MM.1S (cell line): ENCODE measurements at regions not wholly inside any gene's neighbourhood (a gene's known extent, or its start where the extent isn't known, plus 50 kb on each side); places are given as distances from the start of the nearest gene placed in this dataset.

Source experiments
- CTCF ChIP-seq: fragments of 300-600 bp; sonication (generic); IDR thresholded peaks from 2 replicates; pipeline ENCODE4 v1.5.1; 2016; ENCODE audit warnings: antibody characterized with exemption, low read length, mixed read lengths
- EZH2 ChIP-seq: fragments of 300-600 bp; sonication (generic); optimal IDR thresholded peaks from 2 replicates; pipeline ENCODE3; 2017; ENCODE audit warnings: low read depth, mild to moderate bottlenecking, antibody characterized with exemption, low read length, mixed read lengths

- TF ChIP-seq EZH2 (no peak), CTCF (no peak)
These were observed 537.6 kb downstream of the TCERG1L start for GRCh38 chr10:130773941-130774340.
